NOMO-1 treated with DMSO at 0.1 percent for 48 hours (cell line): ENCODE measurements at regions not wholly inside any gene's neighbourhood (a gene's known extent, or its start where the extent isn't known, plus 50 kb on each side); places are given as distances from the start of the nearest gene placed in this dataset.
"Not testable (repeated sequence)": the region's sequence is repeated elsewhere in the genome, so short reads cannot be mapped to it uniquely, and the experiment has no call there.

Experiments
- DNase-seq: peaks from one replicate; lab custom pipeline; 2025; ENCODE audit not compliant: unreplicated experiment; lab: John Stamatoyannopoulos, UW

DNA sequence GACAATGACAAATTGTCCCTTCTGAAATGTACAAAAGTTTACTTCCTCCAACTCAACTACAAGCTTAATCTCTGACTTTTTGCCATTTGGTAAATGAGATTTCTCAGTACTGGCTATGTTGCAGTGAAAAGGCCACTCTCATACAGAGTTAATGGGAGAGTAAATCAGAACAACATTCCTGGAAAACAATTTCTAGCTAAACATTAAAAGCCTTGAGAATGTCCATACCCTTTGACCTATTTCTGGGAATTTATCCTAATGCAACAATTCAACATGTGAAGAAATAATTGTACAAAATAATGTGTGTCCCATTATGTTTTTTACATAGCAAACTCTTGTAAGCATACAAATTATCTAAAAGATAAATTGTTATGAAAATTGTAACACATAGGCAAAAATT, 56.3 kb upstream of the SPEF2 start:
- DNase-seq, result no peak

DNA sequence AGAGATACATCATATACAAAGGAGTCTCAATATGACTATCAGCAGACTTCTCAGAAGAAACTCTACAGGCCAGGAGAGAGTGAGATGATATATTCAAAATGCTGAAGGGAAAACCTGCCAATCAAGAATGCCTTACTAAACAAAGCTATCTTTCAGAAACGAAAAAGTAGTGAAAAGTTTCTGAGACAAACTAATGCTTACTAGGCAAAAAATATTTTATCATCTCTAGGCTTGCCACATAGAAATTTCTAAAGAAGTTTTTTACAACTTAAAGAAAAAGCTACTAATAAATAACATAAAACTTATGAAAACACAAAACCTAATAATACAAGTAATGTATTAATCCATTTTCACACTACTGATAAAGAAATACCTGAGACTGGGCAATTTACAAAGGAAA, 59.9 kb upstream of the SPEF2 start:
- no peak for DNase-seq

DNA sequence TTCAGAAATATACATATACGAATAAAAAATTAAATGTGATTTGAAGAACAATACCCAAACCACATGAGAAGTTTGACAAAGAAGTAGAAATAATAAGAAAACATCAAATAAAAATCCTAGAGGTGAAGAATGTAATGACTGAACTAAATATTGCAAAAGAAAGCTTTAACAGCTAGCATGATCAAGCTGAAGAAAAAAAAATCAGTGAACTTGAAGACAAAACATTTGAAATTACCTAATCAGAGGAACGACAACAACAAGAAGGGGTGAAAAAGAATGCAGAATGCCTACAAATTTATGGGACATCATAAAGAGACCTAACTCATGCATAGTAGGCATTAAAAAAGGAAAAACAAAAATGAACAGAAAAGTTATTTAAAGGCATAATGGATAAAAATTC, 60.5 kb upstream of the SPEF2 start:
- DNase-seq, result no peak

DNA sequence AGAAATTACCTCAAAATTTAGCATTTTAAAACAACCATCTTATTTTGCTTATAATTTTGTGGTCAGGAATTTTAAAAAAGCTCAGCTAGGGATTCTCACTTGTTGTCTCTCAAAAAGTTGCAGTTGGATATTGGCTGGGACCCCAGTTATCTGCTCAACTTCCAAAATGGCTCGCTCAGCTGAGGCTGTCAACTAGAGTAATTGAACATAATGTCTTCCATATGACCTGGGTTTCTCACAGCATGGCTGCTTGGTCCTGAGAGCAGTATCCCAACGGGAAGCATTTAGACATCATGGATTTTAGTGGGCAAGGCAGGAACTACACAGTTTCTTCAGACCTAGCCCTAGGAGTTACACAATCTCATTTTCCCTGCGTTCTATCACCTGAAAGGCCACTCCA, 63.6 kb upstream of the SPEF2 start:
- DNase-seq, result no peak

DNA sequence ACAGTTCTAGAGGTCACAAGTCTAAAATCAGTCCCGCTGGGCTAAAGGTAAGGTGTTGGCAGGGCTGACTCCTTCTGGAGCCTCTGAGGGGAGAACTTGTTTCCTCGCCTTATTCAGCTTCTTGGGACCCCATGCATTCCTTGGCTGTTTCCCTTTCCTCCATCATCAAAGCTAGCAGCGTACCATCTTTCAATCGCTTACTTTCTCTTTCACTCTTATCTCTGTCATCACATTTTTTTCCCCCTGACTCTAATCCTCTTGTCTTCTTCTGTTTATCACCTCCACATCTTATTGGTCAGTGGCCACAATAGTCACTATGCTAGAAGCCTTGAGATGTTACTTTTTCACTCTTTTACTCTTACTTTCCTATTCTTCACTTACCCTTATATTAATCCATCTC, 72.5 kb upstream of the SPEF2 start:
- no peak for DNase-seq

DNA sequence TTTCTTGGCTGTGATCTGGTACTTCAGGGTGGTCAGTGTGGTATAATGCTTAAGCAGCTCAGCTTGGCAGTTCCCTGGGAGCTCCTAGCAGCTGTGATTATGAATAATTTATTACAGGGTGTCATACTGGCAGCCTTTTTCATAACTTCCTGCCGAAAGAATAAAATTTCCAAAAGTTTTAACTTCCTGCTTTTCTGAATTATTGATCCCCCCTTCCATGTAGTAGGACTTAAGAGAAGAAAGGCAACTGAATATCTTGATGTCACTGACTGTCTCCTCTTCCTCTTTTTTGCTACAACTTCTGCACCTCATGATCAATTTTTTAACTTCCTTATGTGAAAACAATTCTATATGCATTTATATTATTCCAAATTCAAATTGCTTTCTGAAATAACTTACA, 74.3 kb upstream of the SPEF2 start:
- DNase-seq, result peak; percentile 86

DNA sequence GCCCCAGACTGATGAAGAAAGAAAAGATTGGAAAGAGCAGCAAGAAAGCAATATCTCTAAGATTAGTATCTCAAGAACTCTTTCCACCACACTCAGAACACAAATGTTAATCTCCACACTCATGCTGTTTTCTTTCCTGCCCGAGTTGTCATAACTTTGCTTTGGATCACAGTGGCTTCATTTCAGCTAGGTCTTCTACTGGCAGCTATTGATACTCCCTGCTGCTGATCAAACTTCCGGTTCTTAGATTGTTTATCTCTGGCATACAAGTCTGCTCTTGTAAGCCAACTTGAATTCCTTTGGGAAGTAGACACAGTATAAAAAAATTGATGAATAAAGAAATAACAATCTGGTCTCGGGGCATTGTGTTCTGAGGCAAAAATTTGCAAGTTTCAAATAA, 77.7 kb upstream of the SPEF2 start:
- no peak for DNase-seq

DNA sequence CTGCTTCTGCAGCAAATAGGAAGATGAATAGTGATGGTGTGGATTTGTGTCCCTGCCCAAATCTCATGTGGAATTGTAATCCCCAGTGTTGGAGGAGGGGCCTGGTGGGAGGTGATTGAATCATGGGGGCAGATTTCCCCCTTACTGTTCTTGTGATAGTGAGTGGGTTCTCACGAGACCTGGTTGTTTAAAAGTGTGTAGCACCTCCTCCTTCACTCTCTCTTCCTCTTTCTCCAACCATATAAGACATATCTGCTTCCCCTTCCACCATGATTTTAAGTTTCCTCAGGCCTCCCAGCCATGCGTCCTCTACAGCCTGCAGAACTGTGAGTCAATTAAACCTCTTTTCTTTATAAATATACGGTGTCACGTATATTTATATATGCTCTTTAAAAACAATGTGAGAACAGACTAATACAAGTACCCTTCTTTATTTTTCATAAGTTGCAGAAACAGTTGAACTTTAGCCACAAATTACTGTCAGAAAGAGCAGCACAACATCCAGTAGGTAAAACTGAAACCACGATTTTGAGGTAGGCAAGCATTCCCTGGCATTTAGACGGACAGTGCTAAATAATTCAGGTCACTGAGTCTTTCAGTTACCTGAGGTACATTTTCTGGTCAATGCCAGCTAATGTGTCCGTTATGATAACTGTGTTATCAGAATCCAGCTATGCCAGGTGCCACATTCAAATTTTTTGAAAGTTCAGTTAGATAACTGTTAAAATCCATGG, 79.3 kb upstream of the SPEF2 start:
- peak; percentile 89 for DNase-seq

DNA sequence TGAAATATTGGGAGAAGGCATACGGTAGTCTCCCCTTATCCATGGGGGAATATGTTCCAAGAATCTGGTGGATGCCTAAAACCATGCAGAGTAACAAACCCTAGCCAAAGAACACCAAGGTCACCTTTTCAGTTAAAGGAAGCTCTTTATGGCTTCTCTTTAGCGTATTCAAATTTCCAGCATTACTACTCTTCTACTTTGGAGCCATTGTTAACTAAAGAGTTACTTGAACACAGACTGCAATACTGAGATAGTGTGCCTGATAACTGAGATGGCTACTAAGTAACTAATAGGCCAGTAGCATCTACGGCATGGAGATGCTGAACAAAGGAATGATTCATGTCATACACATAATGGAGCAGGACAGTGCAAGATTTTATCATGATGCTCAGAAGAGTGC, 84.5 kb upstream of the SPEF2 start:
- no peak for DNase-seq

DNA sequence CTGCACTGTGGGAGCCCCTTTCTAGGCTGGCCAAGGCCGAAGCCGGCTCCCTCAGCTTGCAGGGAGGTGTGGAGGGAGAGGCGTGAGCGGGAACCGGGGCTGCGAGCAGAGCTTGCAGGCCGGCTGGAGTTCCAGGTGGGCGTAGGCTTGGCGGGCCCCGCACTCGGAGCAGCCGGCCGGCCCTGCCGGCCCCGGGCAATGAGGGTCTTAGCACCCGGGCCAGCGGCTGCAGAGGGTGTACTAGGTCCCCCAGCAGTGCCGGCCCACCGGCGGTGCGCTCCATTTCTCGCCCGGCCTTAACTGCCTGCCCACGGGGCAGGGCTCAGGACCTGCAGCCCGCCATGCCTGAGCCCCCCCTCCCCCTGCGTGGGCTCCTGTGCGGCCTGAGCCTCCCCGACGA, 86.1 kb upstream of the SPEF2 start:
- not testable (repeated sequence) for DNase-seq

DNA sequence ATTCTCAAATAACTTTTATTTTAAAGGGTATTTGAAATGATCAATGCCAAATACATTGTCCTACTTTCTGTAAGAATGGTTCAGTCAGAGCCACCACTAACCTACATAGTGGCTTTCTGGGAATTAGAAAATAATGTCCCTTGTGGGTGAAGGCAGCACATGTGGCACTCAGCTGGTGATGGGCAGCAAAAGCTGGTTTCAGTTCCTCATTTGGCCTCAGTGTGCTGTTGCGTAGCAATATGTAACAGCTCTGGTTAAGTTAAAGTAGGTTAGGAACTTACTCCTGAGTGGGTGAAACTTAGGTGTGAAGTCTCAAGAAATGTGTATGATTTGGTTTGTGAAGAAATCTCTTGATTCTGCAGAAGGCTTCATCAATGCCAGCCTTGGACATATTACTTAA, 99.6 kb upstream of the SPEF2 start:
- peak; percentile 100 for DNase-seq

DNA sequence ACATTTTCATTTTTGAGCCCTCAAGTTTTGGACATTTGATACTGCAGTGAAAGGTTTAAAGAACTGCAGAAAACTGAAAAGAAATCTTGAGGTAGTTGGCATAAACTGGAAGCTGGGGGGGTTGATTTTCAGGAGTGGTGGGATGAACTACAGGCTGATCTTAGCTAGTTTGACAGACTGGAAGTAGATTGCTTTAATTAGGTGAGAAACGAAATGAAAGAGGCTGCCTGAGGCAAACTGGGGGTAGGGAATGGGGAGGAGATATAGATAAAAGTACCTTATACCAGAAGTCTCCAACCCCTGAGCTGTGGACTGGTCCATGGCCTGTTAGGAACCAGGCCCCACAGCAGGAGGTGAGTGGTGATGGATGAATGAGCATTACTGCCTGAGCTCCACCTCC, 101.4 kb upstream of the SPEF2 start:
- no peak for DNase-seq

DNA sequence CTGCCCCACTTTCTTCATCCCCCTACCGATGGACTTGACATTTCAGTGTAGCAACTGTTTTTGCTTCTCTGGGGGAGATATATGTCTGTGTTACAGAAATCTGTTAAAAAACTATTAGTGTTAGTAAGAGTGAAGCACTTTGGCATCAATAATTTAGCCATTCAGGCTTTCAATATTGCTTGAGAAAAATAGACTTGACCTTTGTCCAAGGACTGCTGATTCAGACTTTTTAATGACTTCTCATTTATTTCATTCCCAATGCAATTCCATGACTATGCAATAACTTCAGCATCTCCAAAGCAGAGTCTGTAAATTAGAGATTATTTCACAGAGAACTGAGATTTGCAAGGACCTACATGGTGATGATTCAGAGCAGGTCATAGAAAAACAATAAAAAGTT, 104.1 kb upstream of the SPEF2 start:
- no peak for DNase-seq

DNA sequence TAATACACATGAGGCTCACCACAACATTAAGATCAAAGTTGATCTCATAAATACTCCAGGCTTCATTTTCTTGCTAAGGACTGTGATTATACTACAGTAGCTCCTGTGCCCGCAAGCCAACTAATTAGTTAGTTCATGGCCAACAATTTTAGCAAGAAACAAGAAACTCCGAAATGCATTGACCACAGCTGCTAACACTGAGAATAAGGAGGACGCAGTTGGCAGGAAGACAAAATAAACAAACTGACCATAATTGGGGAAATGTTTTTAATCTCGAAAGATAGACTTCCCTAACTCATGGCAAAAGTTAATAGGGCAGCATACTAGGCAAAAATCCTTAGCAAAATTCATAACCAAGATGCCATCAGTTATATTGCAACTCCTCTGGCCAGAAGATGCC, 115.5 kb upstream of the SPEF2 start:
- DNase-seq, result no peak

DNA sequence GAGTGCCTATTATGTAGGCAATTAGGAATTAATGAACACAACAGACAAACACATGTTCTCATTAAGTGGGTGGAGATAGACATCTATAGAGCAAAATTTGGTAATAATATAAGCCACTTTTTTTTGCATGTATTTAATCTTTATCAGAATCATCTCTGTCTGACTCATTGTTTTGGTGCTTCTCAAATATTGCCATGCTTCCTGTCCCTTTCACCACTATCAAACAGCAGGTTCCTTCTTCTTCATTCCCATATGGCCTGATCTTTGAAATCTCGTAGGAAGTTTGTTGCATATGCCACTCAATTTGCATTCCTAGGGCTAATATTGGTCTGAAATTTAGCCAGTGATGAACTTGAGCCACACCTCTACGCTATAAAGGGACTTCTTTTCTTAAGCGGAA, 128.9 kb upstream of the SPEF2 start:
- peak; percentile 70 for DNase-seq

DNA sequence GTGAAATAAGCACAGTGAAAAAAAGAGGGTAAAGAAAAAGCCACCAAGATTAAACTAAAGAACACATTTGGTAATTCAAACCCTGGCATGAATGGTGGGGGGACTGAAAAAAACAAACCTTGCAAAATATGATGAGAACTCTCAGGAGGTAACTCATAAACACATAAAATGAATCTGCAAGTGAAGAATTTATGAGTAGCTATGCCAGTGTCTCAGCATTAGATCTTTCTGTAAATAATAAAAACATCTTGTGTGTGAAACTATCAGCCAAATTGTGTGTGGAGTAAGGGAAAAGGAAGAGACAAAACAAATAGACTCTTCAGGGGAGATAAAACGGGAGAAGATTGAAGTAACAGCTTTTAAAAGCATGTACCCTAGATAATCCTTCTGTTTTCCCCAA, 129.6 kb upstream of the SPEF2 start:
- DNase-seq, result no peak

DNA sequence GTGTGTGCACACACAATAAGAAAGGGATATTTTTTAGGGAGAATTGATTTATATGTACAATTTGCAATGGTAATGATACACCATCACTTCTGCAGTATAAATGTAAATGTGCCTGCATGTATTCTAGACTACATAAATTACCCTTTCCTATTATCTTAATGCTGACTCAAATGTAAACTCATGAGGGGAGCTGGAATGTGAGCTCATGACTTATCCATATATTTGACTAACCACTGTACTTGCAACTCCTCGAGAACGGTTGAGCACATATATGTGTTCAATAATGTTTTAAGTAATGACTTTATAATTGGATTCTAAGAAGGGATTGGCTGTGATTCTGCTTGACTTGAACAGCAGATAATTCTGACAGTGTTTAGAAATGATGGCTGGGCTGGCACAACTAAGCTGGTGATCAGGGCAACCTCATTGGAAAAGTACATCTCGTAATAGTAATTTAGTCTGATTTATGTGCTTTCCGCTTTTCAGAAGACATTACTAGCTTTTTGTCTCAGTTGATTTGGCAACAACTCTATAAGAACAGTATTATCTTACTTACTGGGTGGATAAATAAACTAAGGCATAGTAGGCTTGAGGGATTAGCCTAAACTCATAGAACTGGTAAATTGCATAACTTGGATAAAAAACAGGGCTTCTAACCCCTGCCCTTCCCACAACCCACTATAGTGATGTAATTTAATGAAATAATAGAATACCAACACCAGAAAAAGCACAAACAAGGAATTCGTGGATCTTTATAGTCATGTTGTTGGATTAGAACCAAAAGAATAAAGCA, 130.2 kb upstream of the SPEF2 start:
- DNase-seq, result no peak

DNA sequence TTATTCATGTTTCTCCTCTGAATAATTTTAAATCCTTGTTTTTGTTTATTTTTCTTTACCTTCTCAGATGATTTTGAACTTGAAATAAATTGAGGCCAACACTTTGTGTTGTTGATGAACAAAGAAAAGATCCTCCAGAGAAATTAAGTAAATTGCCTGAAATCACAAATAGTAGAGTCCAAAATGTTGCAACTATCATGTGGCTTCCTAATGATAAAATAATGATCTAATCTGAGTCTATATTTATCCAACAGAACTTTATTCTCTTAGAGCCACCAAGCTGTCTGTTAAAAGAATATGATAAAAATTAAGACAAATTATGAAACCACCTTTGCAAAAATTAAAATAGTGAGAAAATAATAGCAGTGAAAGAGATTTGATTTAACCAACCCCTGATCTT, 132.2 kb upstream of the SPEF2 start:
- no peak for DNase-seq

DNA sequence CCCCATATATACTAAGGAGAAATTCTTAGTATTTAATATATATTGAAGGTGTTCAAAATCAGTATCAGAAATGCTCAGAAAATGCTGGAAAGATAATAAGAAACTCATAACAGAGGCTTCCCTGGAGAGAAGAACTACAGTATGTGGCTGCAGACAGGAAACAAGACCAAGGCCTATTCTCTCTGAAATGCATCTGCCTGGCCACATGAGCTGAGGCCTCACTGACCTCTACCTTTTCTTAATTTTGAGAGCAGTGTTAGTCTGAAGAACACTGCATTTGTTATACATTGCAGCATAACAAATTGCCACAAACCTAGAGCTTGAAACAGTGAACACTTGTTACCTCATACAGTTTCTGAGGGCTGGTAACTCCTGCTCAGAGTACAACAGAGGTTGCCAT, 133.4 kb upstream of the SPEF2 start:
- peak; percentile 40 for DNase-seq

DNA sequence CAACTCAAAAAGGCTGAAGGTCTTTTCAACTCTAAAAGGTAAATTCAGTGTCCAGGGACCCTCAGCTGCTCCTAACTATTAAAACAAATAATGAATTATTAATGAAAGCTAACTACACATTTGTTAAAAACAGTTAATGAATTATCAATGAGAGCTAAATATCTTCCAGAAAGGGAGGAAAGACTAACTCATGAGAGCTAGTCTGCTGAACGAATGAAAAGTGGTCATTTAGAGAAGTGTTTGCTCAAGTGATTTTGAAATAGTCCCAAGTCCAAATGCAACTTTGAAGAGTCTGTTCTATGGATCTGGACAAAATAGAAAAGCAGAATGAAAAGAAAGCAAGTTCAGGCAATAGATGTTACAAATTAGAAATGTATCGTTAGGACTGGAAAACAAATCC, 133.9 kb upstream of the SPEF2 start:
- DNase-seq, result peak; percentile 95

DNA sequence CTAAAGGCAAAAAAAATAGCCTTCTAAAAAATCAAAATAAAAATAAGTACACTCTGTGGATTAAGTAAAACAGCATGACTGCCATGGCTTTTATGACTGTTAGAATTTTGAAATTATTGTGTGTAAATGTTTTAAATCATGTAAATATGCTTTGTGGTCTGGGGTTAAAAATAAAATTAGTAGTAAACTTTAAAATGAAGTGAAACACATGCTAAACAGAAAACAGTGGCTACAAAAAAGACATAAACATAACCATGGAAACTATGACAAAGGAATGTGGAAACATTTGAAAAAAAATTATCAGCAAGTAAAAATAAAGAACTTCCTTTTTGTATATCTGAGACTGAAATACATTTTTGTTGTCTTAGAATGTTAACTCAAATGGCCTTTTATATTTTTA, 134.5 kb upstream of the SPEF2 start:
- DNase-seq, result peak; percentile 94

DNA sequence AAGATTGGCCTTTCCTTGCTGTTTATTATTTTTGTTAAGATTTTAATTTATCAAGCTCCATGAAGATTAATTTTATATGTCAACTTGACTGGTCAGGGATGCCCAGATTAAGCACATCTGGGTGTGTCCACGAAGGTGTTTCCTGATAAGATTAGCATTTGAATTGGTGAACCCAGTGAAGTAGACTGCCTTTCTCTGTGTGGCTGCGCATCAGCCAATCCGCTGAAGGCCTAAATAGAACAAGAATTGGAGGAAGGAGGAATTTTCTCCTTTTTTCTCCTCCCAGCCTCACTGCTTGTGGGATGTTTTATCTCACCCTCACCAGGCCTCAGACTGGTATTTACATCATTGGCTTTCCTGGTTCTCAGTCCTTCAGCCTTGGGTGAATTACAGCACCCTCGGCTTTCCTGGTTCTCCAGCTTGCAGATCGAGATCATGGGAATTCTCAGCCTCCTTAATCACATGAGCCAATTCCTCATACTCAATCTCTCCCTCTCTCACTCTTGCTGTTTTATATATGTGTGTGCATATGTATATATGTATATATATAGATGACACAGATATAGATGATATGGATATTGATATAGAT, 135.4 kb upstream of the SPEF2 start:
- no peak for DNase-seq
